ENCODE measurements at regions not wholly inside any gene's neighbourhood (a gene's known extent, or its start where the extent isn't known, plus 50 kb on each side); places are given as distances from the start of the nearest gene placed in this dataset.

DNA sequence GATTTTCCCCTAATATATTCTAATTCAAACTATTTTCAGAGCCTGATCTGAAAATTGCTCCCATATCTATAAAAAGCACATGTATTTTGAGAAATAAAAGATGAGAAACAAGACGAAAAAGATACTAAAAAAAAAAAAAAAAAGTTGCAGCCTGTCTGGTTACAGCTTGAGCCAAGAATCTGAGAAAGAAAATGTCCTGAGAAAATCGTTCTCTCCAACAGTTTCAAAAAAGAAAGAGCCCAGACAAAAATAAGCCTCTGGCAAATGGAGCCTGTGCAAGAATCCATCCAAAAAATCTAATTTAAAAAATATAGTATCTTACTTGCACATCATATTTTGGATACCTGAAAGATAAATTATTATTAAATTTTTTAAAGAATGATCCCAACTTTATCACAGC lies 163.0 kb upstream of the TBL1X start:
- Histone ChIP-seq H3K27me3 (ENCODE audit: control insufficient read depth, extremely low read depth, insufficient read depth, low read length) (no peaks in the 10 kb centered on the region), H4K20me1 (ENCODE audit: control insufficient read depth, extremely low read depth, insufficient read depth, low read length) (no peaks in the 10 kb centered on the region), H3K4me3 (ENCODE audit: control insufficient read depth in 2 of 3, extremely low read depth in 1 of 3, insufficient read depth in 2 of 3, low read depth in 1 of 3, low read length in 3 of 3) (no peak overlapping the region), H3K9me1 (ENCODE audit: control insufficient read depth, extremely low read depth, insufficient read depth, low read length) (no peaks in the 10 kb centered on the region), H3K4me2 (ENCODE audit: control insufficient read depth, extremely low read depth, insufficient read depth, low read depth, low read length) (no peak overlapping the region), H3K36me3 (ENCODE audit: control insufficient read depth in 2 of 2, extremely low read depth in 1 of 2, insufficient read depth in 2 of 2, low read length in 2 of 2) (no peaks in the 10 kb centered on the region), H3K9ac (ENCODE audit: control insufficient read depth, extremely low read depth, insufficient read depth, low read length) (no peak overlapping the region), H3K79me2 (ENCODE audit: control insufficient read depth, insufficient read depth, low read length) (no peaks in the 10 kb centered on the region), H3K27ac (ENCODE audit: control insufficient read depth, insufficient read depth, low read length) (no peak overlapping the region), H3K4me1 (ENCODE audit: control insufficient read depth, extremely low read depth, insufficient read depth, low read length) (no peaks in the 10 kb centered on the region), H3K9me3 (ENCODE audit: control insufficient read depth, low read depth, low read length) (no peaks in the 10 kb centered on the region), H2AFZ (ENCODE audit: control insufficient read depth, low read length) (no peak overlapping the region)
- dilution Hi-C loops (cut with MboI; ENCODE audit: extremely low pct_ligation_motif_present, low sequenced_read_pairs), result no loop called here
- TF ChIP-seq, protein P1, sequence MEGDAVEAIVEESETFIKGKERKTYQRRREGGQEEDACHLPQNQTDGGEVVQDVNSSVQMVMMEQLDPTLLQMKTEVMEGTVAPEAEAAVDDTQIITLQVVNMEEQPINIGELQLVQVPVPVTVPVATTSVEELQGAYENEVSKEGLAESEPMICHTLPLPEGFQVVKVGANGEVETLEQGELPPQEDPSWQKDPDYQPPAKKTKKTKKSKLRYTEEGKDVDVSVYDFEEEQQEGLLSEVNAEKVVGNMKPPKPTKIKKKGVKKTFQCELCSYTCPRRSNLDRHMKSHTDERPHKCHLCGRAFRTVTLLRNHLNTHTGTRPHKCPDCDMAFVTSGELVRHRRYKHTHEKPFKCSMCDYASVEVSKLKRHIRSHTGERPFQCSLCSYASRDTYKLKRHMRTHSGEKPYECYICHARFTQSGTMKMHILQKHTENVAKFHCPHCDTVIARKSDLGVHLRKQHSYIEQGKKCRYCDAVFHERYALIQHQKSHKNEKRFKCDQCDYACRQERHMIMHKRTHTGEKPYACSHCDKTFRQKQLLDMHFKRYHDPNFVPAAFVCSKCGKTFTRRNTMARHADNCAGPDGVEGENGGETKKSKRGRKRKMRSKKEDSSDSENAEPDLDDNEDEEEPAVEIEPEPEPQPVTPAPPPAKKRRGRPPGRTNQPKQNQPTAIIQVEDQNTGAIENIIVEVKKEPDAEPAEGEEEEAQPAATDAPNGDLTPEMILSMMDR (optimal IDR thresholded peaks at IDR 0.05 in 1 of 3, IDR thresholded peaks at IDR 0.05 in 1 of 3, conservative IDR thresholded peaks at IDR 0.05 in 1 of 3; ENCODE audit: extremely low read depth in 1 of 3, insufficient read depth in 2 of 3, low read length in 3 of 3), result no peak
- no peak for TF ChIP-seq EZH2 (IDR thresholded peaks at IDR 0.05; ENCODE audit: low read length)
- FAIRE-seq (no peak), DNase-seq (ENCODE audit: low read depth, low spot score) (no peak)

GRCh38 chrX:9302381-9302780 lies 162.5 kb upstream of the TBL1X start:
- dilution Hi-C loops (cut with MboI; ENCODE audit: extremely low pct_ligation_motif_present, low sequenced_read_pairs), result no loop called here
- H3K27ac ChIP-seq (ENCODE audit: control insufficient read depth, insufficient read depth, low read length), result no peak overlapping the region
- no peaks in the 10 kb centered on the region for H3K79me2 ChIP-seq (ENCODE audit: control insufficient read depth, insufficient read depth, low read length)
- H3K9me3 ChIP-seq (ENCODE audit: control insufficient read depth, low read depth, low read length), result no peaks in the 10 kb centered on the region
- no peaks in the 10 kb centered on the region for H3K36me3 ChIP-seq (ENCODE audit: control insufficient read depth in 2 of 2, extremely low read depth in 1 of 2, insufficient read depth in 2 of 2, low read length in 2 of 2)
- H3K9me1 ChIP-seq (ENCODE audit: control insufficient read depth, extremely low read depth, insufficient read depth, low read length), result no peaks in the 10 kb centered on the region
- FAIRE-seq (no peak), DNase-seq (ENCODE audit: low read depth, low spot score) (no peak)
- H3K4me1 ChIP-seq (ENCODE audit: control insufficient read depth, extremely low read depth, insufficient read depth, low read length), result no peaks in the 10 kb centered on the region
- no peak overlapping the region for H2AFZ ChIP-seq (ENCODE audit: control insufficient read depth, low read length)
- H3K27me3 ChIP-seq (ENCODE audit: control insufficient read depth, extremely low read depth, insufficient read depth, low read length), result no peaks in the 10 kb centered on the region
- H4K20me1 ChIP-seq (ENCODE audit: control insufficient read depth, extremely low read depth, insufficient read depth, low read length), result no peaks in the 10 kb centered on the region
- no peak overlapping the region for H3K4me2 ChIP-seq (ENCODE audit: control insufficient read depth, extremely low read depth, insufficient read depth, low read depth, low read length)
- H3K9ac ChIP-seq (ENCODE audit: control insufficient read depth, extremely low read depth, insufficient read depth, low read length), result no peak overlapping the region
- TF ChIP-seq, protein P1 (optimal IDR thresholded peaks at IDR 0.05 in 1 of 3, IDR thresholded peaks at IDR 0.05 in 1 of 3, conservative IDR thresholded peaks at IDR 0.05 in 1 of 3; ENCODE audit: extremely low read depth in 1 of 3, insufficient read depth in 2 of 3, low read length in 3 of 3), result no peak
- no peak for TF ChIP-seq EZH2 (IDR thresholded peaks at IDR 0.05; ENCODE audit: low read length)
- no peak overlapping the region for H3K4me3 ChIP-seq (ENCODE audit: control insufficient read depth in 2 of 3, extremely low read depth in 1 of 3, insufficient read depth in 2 of 3, low read depth in 1 of 3, low read length in 3 of 3)

Measured in keratinocyte (primary cell).